HG03432 (cell line): ENCODE measurements at regions not wholly inside any gene's neighbourhood (a gene's known extent, or its start where the extent isn't known, plus 50 kb on each side); places are given as distances from the start of the nearest gene placed in this dataset.

Experiments used
- ATAC-seq: cut with Tn5 transposase; IDR thresholded peaks from one replicate; pipeline ENCODE4 v1.9.1; 2021; ENCODE audit warnings: mild to moderate bottlenecking, moderate library complexity; ENCODE audit not compliant: unreplicated experiment

DNA sequence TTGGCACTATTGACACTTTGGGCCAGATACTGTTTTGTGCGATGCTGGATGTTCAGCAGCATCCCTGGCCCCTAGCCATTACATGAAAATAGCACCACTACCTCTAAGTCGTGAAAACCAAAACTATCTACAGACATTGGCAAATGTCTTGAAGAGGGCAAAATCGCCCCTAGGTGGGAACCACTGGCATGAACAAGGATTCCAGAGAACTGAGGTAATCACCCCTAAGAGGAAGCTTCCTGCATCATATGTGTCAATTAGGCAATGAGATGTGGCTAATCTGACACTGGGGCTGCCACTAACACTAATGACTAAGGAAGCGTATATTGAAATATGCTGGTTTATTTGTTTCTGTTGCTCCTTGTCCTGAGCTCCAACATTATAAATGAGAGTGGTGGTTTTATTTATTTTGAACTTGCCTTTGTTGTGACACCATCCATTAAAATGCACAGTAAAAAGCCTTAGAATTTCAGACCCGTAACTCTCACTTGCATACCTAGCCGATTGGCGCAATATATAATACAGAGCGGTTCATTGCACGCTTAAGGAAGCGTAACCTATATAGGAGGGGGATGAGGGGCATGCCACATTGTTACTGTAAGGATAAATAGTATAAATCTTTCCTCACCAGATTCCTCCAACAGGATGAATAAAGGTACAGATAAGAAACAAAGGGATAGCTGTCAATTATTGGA lies 299.8 kb upstream of the CNTN4 start:
- no peak for ATAC-seq

DNA sequence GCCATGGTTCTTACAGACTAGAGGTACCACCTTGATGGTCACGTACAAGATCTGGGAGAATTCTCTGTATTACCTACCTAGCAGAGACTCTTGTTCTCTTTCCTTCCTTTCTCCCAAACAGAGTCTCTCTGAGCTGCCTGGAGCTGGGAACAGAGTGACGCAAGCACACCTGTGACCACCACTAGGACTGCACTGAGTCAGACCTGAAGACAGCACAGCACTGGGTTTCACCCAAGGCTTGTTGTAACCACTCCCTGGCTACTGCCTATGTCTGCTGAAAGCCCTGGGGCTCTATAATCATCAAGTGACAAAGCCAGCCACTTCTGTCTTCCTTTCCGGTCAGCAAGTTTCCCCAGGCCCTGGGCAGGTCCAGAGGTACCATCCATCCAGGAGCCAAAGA lies 293.3 kb upstream of the CNTN4 start:
- no peak for ATAC-seq

DNA sequence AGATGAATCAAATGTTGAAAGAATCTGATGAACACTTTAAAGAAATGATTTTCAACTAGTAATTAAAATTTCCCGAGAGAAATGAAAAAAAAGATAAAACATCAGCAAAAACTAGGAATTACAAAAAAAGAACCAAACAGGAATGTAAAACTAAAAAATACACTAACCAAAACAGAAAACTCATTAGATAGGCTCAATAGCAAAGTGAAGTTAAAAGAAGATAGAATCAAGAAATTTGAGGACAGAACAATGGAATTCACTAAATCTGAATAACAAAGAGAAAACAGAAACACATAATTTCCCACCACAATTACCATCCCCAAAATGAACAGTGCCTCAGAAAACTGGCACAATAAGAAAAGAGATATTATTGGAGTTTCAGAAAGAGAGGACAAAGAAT lies 290.1 kb upstream of the CNTN4 start:
- ATAC-seq, result no peak

DNA sequence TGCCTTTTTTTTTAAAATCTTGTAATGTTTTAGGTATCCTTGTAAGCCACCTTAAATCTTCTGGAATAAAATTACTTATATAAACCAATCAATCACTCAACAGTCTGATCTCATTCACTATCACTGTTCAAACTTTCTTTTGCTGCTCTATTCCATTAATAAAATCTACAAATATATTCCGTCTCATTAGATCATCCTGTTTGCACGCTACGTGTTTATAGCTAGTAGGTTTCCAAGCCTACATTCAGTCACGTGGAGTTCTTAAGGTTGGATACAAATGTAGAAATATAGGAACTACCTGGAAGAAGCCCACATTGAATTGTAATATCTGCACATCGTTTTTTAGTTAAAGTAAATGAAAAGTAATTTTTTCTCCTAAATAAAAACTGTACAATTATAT lies 274.8 kb upstream of the CNTN4 start:
- ATAC-seq, result no peak

GRCh38 chr3:1824359-1824758 lies 274.3 kb upstream of the CNTN4 start:
- ATAC-seq, result no peak

GRCh38 chr3:1828519-1828918 lies 270.1 kb upstream of the CNTN4 start:
- ATAC-seq, result no peak

DNA sequence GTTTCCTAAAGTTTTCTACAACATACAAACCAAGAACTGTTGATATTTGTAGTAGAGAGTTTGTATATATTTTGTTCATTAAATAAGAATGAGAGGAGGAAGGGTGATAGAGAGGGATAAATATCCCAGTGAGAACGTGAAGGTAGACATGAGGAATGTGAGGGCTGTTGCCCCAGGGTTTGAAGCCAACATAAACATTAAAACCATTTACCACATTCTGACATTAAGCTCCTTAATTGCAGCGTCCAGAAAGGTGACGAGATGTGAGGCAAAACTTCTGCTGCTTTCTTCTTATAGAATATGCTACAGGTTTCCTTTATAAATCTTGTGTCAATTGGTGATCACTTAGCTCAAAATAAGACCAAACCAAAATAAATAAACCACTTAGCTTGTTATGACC lies 267.8 kb upstream of the CNTN4 start:
- no peak for ATAC-seq

DNA sequence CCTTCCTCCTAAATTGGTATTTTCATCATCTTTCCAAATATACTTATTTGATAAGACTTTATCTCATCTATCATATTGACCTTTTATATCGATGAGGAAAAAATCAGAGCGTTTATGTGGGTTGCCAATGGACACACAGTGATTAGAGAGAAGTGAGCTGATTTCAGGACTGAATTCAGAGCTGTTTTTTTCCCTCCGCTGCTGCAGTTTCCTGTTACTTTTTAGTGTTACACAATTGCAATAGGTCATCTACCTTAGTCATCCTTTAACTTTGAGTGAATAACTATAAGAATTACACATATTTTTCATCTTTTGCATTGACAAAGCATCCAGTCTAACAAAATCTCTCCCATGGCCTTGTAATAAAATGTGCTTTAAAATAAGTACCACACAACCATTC lies 266.3 kb upstream of the CNTN4 start:
- ATAC-seq, result no peak

DNA sequence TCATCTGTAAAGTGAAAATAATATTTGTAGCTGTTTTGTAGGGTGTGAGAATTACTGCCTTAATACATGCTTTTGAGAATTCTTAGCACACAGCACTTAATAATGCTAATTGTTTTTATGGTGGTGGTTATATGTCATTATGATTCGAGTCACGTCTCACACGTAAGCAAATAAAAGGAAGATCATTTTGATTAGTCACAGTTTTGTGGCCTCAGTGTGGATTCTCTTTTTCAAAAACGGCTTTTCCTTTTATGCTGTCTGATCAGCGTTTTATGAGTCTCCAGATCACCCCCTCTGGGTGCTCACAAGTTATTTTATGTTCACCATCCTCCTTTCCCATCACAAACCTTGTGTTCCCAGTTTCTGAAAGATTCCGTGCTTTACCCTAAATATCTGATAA lies 255.6 kb upstream of the CNTN4 start:
- no peak for ATAC-seq

DNA sequence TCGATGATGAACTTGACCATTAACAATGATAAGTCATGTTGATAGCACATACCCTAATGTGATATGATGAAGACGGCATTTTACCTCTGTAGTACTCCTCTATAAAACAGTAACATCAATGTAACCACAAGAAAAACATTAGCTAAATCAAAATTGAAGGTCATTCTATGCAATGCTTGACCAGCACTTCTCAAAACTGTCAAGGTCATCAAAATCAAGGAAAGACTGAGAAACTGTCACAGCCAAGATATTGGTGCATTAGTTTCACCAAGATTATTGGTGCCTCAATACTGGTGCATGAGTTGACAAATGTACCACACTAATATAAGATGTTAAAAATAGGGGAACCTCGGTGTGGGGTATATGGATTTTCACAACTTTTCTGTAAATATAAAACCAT lies 251.1 kb upstream of the CNTN4 start:
- no peak for ATAC-seq

DNA sequence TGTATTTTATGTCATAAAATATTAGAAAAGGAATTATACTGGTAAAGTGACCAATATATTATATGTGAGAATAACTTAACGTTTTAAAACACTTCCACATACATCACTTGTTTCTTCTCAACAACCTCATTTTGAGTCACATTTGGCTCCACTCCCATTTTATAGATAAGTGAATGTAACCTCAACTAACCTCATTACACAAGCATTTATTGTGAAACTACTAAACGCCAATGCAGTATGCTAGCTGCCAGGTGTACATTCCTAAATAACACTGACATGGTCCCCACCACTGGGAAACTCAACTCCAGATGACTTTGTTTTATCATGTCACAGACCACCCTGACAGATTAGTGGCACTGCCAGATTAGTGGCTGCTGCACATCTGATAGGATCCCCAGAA lies 249.7 kb upstream of the CNTN4 start:
- ATAC-seq, result no peak

- ATAC-seq, result no peak
These were observed 245.7 kb upstream of the CNTN4 start for GRCh38 chr3:1852950-1853349.

DNA sequence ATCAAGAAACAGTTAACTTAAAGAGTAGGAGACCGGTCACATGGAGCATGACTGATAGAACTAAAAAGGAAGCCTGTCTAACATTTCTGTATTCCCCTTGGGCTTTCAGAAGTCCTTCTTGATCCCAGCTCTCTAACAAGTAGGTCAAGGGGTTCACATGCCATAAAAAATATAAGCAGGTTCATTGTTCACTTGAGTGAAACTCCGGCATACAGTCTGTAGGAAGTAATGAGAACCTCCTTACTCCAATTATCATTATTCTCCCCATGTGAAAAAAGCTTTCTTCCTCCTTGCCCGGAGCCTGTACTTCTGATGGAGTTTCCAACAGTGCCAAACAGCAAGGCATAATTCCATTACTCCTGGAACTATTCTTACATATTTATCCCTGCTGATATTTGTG lies 242.8 kb upstream of the CNTN4 start:
- no peak for ATAC-seq

GRCh38 chr3:1870738-1871137 lies 227.9 kb upstream of the CNTN4 start:
- ATAC-seq, result no peak

GRCh38 chr3:1883534-1883933 lies 215.1 kb upstream of the CNTN4 start:
- no peak for ATAC-seq

- no peak for ATAC-seq
These were observed 206.2 kb upstream of the CNTN4 start for GRCh38 chr3:1892459-1892858.

DNA sequence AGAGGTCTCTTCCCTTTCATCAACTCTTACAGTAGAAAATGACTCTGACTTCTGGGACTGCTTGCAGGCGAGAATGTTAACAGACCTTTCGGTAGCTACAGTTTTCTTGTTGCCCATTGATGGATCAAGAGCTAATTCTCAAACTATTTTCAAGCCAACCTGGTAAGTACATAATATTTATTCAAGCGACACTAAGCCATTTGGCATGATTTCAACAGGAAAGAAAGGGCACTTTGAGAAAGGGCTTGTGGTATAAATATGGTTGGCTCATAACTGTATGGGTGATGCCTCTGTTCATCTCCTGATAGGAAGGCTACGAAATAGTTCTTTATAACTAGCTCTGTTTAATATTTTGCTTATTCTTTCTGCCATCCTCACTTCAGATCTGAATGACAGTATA lies 196.2 kb upstream of the CNTN4 start:
- ATAC-seq, result no peak

DNA sequence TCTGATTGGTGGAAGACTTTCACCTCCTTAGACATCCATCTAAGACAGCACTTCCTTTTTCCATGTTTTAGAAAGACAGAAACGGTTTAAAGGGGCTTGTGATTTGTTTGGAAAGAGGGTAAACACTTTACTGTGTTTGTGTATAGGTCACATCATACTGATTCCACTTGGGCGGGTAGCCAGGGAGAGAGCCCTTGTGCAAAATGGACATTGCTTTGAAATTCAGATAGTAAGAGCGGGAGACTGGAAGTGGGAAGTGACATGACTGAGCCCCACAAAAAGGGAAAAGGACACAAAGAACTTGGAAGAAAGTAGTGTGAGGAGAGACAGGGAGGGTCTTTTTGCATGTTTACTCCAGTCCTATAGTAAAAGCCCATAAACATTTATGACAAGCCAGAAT lies 195.6 kb upstream of the CNTN4 start:
- no peak for ATAC-seq

DNA sequence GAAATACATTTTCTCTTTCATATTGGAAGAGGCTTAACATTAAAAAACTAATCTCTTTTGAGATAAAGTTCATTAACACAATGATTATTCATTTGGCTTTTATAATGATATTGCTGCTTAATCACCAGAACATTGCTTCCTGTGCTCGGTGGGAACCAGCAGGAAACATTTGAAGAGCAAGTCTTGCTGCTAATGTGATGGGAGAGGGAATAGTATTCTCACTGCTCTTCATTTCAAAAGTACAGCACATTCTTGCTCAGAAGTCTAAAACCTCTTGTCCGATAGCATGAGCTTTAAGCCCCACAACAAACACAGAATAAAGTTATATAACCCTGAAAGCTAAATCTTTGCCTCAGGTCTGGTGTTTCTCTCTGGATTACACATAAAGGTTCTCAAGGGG lies 190.8 kb upstream of the CNTN4 start:
- ATAC-seq, result no peak

- ATAC-seq, result no peak
These were observed 189.8 kb upstream of the CNTN4 start for GRCh38 chr3:1908651-1909445.

- ATAC-seq, result no peak
These were observed 188.3 kb upstream of the CNTN4 start for GRCh38 chr3:1910322-1910721.

GRCh38 chr3:1929788-1930414 lies 168.8 kb upstream of the CNTN4 start:
- no peak for ATAC-seq
